GM12892 (cell line): ENCODE measurements at regions not wholly inside any gene's neighbourhood (a gene's known extent, or its start where the extent isn't known, plus 50 kb on each side); places are given as distances from the start of the nearest gene placed in this dataset.

ENCODE experiments used
- POLR2A ChIP-seq: IDR thresholded peaks from 2 replicates; pipeline ENCODE4 v1.6.1; 2011; ENCODE audit warnings: low read depth, low read length, control low read depth
- POLR2AphosphoS5 ChIP-seq: IDR thresholded peaks from 2 replicates; pipeline ENCODE4 v1.6.1; 2011; ENCODE audit warnings: low read depth, low read length, control low read depth
- TAF1 ChIP-seq: IDR thresholded peaks from 2 replicates; pipeline ENCODE4 v1.6.1; 2011; ENCODE audit warnings: low read depth, mild to moderate bottlenecking, control low read depth, low read length, borderline replicate concordance

- TF ChIP-seq POLR2A, result no peak
- no peak for TF ChIP-seq TAF1
- no peak for TF ChIP-seq POLR2AphosphoS5
These were observed 295.8 kb upstream of the MTPN start for GRCh38 chr7:136272934-136273333.
